HG03432 (cell line): ENCODE measurements at regions not wholly inside any gene's neighbourhood (a gene's known extent, or its start where the extent isn't known, plus 50 kb on each side); places are given as distances from the start of the nearest gene placed in this dataset.

Experiments used
- ATAC-seq: cut with Tn5 transposase; IDR thresholded peaks from one replicate; pipeline ENCODE4 v1.9.1; 2021; ENCODE audit warnings: mild to moderate bottlenecking, moderate library complexity; ENCODE audit not compliant: unreplicated experiment

DNA sequence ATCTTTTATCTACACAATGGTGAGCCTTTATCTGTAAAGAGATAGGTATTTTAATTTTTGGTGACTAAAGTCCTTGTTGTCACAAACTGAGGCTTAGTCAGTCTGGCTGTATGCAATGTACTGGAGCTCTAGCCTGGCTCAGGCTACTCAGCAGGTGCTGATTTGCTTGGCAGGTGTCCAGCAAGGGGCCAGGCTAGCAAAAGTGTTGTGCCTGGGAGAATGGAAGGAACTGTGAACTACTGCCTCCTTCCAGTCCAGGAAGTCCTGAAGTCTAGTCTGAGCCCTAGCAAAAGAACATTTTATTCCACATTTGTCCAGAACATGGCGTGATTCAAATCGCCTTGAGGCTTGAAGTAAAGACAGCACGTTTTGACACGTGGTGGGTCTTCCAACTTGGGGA lies 260.5 kb downstream of the CCDC85A start:
- no peak for ATAC-seq

DNA sequence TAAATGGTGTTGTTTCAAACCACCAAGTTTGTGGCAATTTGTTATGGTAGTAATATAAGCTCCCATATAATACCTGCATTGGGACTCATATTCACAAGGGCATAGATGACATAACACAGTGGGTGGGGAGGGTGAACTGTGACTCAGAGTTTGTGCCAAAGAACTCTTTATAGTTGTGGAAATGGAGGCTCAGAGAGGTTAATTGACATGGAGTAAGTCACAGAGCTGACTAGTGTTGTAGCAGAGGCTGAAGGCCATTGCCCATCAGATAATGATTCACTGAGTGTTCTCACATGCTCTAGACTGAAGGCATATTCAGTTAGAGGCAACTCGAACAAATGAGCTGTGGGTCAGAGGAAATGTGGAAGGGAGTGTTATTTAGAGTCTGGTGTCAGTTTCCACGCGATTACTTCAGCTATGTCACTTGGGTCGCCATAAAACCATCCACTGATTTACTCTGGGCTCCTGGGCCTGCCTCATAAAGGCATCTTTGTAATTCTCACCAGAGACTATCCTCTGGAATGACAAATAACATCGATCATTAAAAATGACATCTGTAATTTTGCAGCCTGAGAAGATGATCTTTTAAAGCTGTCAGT lies 264.7 kb downstream of the CCDC85A start:
- no peak for ATAC-seq

DNA sequence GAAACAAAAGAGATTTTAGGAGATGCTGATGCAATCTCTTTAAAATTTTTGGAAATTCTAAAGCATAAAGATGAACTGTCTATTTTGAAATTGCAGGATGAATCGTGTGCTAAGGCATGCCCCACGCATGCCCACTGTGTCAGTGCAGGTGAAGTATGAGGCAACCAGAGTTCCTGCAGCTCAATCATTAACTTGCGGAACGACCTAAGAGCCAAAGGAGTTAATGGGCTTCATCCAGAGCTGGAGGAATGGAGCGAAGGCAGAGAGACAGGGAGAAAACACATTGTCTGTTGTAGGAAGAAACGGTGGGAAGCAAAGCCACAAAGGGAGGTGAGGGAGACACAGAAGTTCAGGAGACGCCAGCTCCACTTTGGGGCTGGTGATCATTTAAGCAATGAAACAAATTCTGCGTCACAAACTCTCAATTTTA lies 265.2 kb downstream of the CCDC85A start:
- no peak for ATAC-seq

DNA sequence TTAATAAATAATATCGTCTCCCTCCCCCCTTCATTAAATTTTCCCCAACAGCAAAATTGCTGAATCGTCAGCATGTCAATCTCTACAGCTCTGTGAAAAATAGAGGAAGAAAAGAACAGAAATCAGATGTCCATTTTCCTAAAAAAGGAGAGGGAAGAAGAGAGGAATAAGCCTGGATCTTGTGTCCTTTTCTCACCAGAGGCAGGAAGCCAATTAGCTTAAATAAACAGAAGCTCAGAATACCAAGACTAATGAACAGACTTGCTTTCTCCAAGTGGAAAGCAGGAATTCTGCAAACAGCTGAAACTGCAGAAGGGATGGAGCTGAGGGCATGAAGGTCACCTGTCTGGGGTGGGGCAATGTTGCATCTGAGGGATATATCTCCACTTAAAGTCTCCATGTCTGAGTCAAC lies 265.7 kb downstream of the CCDC85A start:
- no peak for ATAC-seq

DNA sequence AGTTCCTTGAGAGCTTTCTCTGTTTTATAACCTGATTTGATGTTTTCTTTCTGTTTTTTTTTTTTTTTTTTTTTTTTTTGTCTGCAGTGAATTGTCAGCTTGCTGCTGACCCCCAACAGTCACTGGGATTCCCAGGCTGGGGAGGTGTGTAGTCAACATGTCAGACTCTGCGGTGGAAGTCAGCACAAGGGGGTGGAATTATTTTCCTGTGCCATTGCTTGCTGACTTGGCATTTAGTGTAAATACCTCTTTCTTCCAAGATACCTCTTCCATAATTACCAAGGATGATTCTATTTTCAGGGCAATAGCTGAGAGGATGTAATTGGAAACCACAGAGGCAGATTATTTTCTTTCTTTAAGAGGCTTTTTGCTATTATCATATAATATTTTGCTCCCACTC lies 266.3 kb downstream of the CCDC85A start:
- no peak for ATAC-seq

DNA sequence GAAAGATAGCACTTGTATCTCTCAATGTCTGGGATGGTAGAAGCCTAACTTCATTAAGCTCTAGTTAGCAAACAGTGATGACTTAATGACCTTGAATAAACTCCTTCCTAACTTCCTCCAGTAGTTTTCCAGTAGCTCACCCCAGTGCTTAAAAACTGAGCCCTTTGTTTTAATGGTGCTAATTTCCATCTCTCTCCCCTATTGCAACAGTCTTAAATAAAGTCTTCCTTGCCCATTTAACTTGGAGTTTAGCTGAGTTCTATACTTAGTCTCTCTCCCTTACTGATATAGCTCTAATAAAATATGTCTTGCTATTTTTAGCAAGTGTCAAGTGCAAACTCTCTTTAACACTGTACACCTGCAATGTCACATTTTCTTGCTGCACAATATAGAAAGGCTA lies 267.0 kb downstream of the CCDC85A start:
- no peak for ATAC-seq

DNA sequence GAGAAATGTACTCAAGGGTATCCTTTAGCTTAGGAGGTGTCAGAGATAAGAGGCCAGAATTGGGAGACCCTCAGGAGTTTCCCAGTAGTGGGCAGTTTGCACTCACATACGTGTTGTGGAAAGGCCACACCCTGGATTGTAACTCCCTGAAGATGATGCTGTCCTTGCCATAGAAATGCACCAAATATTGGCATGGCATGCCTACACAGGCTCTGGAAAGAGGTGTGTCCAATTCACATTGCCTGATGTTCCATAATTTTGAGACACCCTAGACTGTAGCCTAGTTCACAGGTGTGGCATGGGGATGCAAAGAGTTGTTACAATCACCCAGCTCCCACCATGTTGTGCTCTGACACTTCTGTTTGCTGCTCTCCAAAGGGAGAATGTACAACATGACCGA lies 271.9 kb downstream of the CCDC85A start:
- ATAC-seq: no peak

DNA sequence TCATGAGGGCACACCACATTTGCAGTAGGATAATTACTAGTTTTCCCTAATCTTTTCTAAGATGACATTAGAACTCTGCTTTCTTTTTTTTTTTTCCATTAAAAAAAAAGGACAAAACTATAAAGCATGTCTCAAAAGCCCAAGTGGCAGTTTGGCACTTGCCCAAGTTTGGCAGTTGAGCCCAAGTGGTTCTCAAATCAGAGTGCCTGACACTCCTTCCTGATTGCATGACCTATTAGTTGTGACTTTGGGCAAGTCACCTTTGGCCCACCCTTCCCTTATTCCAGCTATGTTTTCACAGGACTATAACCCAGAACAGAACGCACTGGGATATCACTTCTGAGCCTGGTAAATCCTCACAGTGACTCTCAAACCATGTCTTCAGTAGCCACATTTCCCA lies 273.0 kb downstream of the CCDC85A start:
- ATAC-seq: no peak

DNA sequence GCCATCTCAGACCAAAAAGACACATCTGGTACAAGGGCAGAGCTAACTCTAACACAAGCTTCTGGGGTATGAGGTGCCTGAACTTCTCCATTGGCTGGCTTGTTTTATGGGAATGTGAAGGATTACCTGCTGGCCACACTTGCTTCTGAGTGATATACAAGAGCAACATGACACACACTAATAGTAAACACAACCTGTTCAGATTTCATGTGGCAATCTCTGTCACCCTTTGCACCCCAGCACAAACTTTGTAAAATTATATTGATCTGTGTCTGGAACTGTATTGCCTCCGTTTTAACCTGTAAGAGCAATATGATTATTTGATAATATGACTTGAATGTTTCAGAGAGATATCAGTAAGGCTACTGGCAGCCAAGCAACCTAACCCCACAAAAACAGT lies 276.7 kb downstream of the CCDC85A start:
- no peak for ATAC-seq

DNA sequence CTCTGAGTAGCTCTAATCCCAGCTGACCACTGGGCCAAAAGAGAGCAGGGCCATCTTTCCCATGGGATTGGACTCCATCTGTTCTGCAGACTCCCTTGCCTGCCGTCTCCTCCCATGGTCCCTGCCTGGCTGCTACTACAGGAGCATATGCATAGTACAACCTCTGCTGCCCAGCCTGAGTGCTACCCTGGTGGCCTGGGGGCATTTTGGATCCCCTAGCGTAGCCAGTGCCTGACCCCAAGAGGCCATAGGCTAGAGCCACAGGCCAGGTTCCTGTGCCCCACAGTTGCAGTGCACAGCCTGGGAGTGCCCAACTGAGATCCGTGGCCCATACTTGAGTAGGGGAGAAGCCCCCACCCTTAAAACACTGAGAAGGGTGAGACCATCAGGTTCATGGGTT lies 280.3 kb downstream of the CCDC85A start:
- no peak for ATAC-seq

DNA sequence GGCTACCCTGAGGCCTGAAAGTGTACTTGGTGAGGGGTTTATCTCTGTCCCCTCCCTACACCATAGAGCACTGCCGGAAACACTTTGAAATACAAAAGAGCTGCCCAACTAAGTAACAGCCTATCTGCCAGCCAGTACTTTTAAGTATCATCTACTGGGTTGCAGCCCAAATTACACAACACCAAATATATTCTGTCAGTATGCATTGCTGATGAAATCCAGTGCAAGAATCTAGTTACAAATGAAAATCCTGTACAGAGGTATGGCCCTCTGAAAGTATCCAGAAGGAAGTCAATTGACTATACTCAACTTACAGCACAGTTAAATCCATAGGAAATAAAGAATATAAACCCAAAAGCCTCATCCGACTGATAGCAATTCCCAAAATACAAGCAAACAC lies 280.8 kb downstream of the CCDC85A start:
- no peak for ATAC-seq

DNA sequence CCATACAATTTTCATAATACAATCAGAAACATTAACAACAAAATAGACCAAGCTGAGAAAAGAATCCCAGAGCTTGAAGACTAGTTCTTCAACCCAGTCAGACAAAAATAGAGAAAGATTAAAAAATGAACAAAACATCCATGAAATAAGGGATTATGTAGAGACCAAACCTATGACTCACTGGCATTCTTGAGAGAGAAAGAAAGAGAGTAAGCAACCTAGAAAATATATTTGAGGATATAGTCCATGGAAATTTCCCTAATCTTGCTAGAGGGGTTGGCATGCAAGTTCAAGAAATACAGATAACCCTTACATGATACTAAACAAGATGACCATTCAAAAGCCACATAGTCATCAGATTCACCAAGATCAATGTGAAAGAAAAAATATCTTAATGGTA lies 281.7 kb downstream of the CCDC85A start:
- no peak for ATAC-seq

DNA sequence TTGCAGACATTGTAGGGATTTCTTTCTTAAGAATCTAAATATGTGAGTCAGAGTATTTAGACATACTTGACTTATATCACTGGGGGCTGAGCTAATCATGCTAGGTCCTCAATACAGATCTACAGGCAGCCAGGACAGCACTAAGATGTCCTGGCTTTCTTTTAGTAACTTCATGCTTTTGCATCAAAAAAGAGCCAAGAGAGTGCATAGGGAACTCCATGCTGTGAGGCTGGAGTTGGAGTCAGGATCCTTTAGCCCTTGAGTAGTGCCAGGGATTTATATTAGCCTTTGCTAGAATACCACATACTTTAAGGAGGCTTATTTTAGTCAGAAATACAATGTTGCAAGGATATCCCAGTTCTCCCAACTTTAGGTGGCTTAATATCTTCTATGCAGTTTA lies 289.7 kb downstream of the CCDC85A start:
- no peak for ATAC-seq

DNA sequence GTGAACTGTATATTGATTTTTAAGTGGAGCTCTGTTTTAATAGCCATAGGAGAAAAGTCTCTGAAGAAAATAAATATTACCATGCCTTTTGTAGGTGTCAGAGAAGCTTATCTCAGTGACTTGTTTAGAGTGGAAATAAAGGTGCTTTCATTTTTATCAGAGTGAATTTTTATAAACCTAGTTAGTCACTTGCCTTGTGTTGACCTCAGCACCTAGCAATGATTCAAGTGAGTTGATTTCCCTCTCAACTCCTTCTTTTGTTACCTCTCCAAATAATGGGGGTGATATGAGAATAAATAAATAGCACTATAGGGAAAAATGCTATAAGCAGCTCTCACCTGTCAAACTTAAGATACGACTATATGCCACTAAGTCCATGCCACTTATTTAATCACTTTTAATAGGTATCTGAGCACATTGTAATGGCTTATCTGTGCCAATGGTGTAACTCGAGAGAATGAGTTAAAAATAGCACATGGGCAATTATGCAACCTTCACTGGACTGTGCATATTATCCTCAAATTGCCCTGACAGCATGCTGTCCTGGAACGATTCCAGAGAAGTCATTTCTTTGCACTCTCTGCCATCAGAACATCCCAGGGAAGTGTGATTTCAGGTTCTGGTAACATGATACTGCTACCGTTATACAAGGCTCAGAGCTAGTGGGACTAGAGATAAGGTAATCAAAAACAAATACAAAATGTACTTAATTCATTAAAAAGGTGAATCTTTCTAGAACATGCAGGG lies 290.8 kb downstream of the CCDC85A start:
- no peak for ATAC-seq

DNA sequence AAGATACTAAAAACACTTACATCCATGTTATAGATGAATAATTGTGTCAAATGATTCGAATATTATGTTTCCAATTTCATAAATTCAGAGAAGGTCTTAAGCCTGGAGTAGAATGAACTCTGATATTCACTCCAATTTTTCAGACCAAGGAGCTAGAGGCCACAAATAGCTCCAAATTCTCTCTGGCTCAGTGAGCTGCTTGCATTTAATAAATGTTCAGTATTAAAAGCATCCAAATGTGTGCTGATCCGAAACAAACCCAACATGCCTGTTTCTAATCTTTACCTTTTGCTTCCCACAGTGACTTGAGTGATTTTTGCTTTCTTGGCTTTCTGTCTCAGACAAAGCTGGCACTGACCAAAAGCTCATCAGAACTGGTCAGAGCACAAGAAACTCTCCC lies 291.4 kb downstream of the CCDC85A start:
- no peak for ATAC-seq

DNA sequence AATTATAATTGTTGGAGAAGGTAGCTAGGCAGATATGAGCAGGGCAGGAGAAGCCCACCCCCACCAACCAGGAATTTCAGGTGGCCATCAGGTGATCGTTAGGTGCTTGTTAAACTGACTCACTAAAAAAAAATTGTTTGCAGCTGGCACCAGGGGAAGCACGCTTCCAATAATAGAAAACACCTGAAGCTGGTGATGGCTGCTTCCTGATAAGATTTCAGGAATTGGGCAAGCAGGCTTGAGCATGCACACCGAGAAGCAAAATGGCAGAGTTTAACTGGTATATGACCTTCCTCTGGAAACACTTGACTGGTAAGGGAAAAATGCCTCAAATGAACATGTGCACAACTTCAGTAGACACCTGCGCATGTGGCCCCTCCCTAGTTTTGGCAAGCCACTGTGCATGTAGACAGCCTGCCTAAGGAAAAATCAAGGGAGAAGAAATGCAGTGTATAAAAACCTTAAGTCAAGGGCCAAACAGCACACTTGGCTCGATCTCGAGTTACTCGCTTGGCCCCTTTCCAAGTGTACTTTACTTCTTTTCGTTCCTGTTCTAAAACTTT lies 292.8 kb downstream of the CCDC85A start:
- no peak for ATAC-seq

DNA sequence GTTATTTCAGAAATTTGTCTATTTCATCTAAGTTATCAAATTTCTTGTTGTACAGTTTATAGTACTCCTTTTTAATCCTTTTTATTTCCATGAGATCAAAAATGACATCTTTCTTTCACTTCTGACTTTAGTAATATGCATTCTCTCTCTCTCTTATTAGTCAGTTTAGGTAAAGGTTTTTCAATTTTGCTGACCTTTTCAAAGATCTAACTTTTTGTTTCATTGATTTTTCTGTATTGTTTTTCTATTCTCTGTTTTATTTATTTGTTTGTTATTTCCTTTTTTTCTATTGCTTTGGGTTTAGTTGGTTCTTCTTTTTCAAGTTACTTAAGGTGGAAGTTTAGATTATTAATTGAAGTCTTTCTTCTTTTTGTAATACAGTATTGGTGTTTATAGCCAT lies 294.2 kb downstream of the CCDC85A start:
- ATAC-seq: no peak

DNA sequence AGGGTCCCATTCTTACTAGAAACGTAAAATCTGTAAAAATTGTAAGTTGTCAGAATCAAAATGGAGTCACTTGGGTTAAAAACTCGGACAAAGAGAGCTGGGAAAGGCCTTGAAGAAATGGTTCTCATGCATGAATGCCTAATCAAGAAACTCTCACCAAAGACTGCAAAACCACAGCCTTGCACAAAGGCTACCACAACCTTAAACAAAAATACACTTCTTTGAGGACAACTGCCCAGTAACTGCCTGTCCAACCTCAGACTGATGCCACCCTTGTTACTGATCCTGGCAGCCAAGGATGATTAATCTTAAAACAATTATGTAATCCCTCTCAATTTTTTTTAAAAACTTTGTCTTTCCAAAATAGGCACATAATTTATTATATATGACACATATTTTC lies 299.3 kb downstream of the CCDC85A start:
- no peak for ATAC-seq

DNA sequence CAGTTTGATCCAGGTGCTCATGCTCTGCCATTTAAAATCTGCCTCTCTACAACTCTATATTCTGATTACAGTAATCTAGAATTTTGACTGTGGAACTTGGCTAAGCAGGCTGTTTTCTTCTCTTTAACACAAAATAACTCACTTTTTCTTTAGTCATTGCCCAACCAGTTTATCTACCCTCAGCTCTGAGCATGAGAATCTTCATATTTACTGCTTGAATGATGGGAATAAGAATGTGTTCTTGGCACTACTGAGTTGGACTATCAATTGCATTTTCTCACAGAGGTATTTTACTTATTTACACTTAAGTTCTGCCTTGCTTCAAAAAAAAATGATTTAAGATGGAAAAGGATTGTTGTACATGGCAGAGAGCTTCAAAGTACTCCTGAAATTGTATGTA lies 301.1 kb downstream of the CCDC85A start:
- no peak for ATAC-seq

DNA sequence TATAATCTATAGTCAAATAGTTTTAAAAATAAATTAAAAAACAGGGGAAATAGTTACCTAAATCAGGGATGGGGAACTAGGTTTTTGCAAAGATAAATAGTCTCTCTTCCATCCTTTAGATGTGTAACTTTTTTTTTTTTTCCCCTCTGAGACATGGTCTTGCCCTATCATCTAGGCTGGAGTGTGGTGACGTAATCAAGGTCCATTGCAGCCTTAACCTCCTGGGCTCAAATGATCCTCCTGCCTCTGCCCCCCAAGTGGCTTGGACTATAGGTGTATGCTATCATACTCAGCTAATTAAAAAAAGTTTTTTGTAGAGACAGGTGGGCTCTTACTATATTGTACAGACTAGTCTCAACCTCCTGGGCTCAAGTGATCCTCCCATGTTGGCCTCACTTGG lies 316.5 kb downstream of the CCDC85A start:
- ATAC-seq: no peak

DNA sequence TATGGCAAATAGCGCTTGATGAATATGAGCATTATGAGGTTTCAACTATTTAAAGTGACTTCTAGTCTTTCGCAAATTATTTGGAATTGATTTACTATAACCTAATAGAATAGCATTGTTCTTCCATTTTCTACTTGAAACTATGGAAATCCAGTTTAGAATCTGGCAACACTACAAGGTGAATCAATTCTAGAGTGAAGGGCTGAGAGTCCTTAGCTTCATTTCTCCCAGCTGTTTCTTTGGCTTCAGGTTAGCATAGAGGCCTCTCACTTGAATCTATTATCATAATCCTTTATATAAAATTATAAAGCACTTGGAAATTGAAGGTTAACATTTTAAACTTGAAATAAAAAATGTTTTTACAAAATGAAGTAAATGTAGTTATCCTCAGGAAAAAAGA lies 318.8 kb downstream of the CCDC85A start:
- ATAC-seq: no peak

DNA sequence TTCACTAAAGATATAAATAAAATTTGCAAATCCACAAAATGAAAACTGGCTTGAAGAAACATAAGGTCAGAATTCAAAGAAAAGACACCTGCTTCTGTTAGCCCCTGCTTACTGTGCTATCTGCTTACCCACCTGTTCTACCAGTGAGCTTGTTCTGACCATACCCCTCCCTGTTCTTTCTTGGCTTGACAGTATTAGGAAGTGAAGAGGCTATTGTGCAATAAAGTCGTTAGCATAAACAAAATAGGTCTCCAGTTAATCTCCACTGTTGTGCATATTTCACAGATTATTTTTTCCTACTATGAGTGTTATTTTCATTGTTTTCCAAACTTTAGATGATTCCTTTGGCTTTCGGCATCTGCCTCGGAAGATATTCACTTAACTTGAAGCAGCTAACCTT lies 322.1 kb downstream of the CCDC85A start:
- no peak for ATAC-seq

DNA sequence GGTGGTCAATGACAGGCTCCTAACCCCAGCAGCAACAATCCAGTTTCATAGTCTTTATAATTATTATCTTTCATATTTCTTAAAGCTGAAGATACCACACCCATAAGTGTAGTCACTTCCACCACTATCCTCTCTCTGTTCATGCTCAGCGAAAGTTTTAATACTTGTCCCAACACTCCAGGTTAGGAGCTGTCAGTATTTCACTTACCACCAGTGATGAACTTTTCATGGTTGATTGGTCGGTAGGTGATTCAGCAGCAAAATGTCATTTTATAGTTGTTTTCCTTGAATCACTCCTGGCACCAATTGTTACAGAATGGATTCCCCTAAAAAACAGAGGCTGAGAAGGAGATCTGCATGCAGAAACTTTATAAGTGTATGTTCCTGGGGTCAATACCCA lies 324.9 kb downstream of the CCDC85A start:
- no peak for ATAC-seq
